ENCODE measurements at regions not wholly inside any gene's neighbourhood (a gene's known extent, or its start where the extent isn't known, plus 50 kb on each side); places are given as distances from the start of the nearest gene placed in this dataset.

GRCh38 chr12:83622205-83622604, 935.5 kb downstream of the TMTC2 start:
- Histone ChIP-seq H3K4me1 (no peaks in the 10 kb centered on the region), H3K9me3 (no peaks in the 10 kb centered on the region), H3K4me2 (no peak overlapping the region), H3K27ac (no peak overlapping the region), H3K4me3 (no peak overlapping the region)
- ChIA-PET CTCF (interaction anchor here (0.6 kb wide), 1 partner anchor 124 kb away, joined by 3 read pairs; no protein-coding TSS in a partner anchor), POLR2A (no interaction called here)
- TF ChIP-seq EHF (CRISPR knock-in tag; IDR thresholded peaks at IDR 0.05) (no peak), HOXB13 (CRISPR knock-in tag; IDR thresholded peaks at IDR 0.05; ENCODE audit: low read depth) (no peak), NR3C1 (IDR thresholded peaks at IDR 0.05) (no peak), CBX8 (IDR thresholded peaks at IDR 0.05) (no peak), RARB (CRISPR knock-in tag; IDR thresholded peaks at IDR 0.05) (no peak)
- 6% methylated on average over 1 of the region's 1 CpG for WGBS (ENCODE audit: missing lambda C conversion rate)
- no peak for ATAC-seq
- no peak for DNase-seq (ENCODE audit: low read depth in 1 of 2, low spot score in 1 of 2)
- FAIRE-seq = no peak

GRCh38 chr12:83619973-83620372, 933.3 kb downstream of the TMTC2 start:
- DNase-seq (ENCODE audit: low read depth in 1 of 2, low spot score in 1 of 2) = no peak
- FAIRE-seq = no peak
- TF ChIP-seq BCL3 (IDR thresholded peaks at IDR 0.05) = no peak
- no peak for TF ChIP-seq FOSL2 (IDR thresholded peaks at IDR 0.05)
- TF ChIP-seq FOSL2 (CRISPR knock-in tag; IDR thresholded peaks at IDR 0.05) = no peak
- no peak for TF ChIP-seq HOXA7 (CRISPR knock-in tag; IDR thresholded peaks at IDR 0.05)
- TF ChIP-seq E2F6 (IDR thresholded peaks at IDR 0.05; ENCODE audit: borderline replicate concordance, low read depth) = no peak
- no peak for TF ChIP-seq GATA3 (IDR thresholded peaks at IDR 0.05; ENCODE audit: borderline replicate concordance)
- TF ChIP-seq MAFK (IDR thresholded peaks at IDR 0.05; ENCODE audit: partially characterized antibody) = peak; percentile 71
- no peak for TF ChIP-seq RARB (CRISPR knock-in tag; IDR thresholded peaks at IDR 0.05)
- no peak for TF ChIP-seq TFCP2L1 (CRISPR knock-in tag; IDR thresholded peaks at IDR 0.05)
- peaks cover 11% of the 10 kb centered on the region; the same call in 2 of the 3 replicates for H3K9me3 ChIP-seq
- H3K27ac ChIP-seq = no peak overlapping the region
- no peaks in the 10 kb centered on the region for H3K4me1 ChIP-seq
- CTCF ChIA-PET = no interaction called here
- ATAC-seq = no peak
- POLR2A ChIA-PET = no interaction called here
- no peak overlapping the region for H3K4me2 ChIP-seq
- H3K4me3 ChIP-seq = no peak overlapping the region

GRCh38 chr12:83615152-83615551, 928.4 kb downstream of the TMTC2 start:
- CTCF ChIA-PET = no interaction called here
- FAIRE-seq (no peak), DNase-seq (ENCODE audit: low read depth in 1 of 2, low spot score in 1 of 2) (no peak), ATAC-seq (no peak)
- WGBS (ENCODE audit: missing lambda C conversion rate) = 9% methylated on average over 1 of the region's 1 CpG
- Histone ChIP-seq H3K27ac (no peak overlapping the region), H3K4me3 (no peak overlapping the region), H3K4me2 (no peak overlapping the region), H3K9me3 (peaks cover 20% of the 10 kb centered on the region; the same call in 2 of the 3 replicates), H3K4me1 (no peaks in the 10 kb centered on the region)
- POLR2A ChIA-PET = no interaction called here
- TF ChIP-seq BCL3 (IDR thresholded peaks at IDR 0.05) (no peak), HES2 (IDR thresholded peaks at IDR 0.05) (no peak), REST (IDR thresholded peaks at IDR 0.05) (no peak), ATOH8 (CRISPR knock-in tag; IDR thresholded peaks at IDR 0.05; ENCODE audit: low read depth) (no peak), GATA3 (IDR thresholded peaks at IDR 0.05; ENCODE audit: borderline replicate concordance) (no peak), ZSCAN20 (CRISPR knock-in tag; IDR thresholded peaks at IDR 0.05) (no peak), MAX (IDR thresholded peaks at IDR 0.05) (no peak), MAZ (IDR thresholded peaks at IDR 0.05; ENCODE audit: borderline replicate concordance, low read depth, low read length) (no peak), SREBF2 (IDR thresholded peaks at IDR 0.05) (no peak), CHD4 (IDR thresholded peaks at IDR 0.05; ENCODE audit: borderline replicate concordance) (no peak), CTCF (IDR thresholded peaks at IDR 0.05) (no peak), MAFK (IDR thresholded peaks at IDR 0.05; ENCODE audit: partially characterized antibody) (no peak), NR3C1 (IDR thresholded peaks at IDR 0.05) (no peak), ELK1 (IDR thresholded peaks at IDR 0.05; ENCODE audit: low read depth, low read length) (no peak), JUNB (IDR thresholded peaks at IDR 0.05) (no peak)

All from A549 (cell line).